ENCODE measurements at regions not wholly inside any gene's neighbourhood (a gene's known extent, or its start where the extent isn't known, plus 50 kb on each side); places are given as distances from the start of the nearest gene placed in this dataset.

DNA sequence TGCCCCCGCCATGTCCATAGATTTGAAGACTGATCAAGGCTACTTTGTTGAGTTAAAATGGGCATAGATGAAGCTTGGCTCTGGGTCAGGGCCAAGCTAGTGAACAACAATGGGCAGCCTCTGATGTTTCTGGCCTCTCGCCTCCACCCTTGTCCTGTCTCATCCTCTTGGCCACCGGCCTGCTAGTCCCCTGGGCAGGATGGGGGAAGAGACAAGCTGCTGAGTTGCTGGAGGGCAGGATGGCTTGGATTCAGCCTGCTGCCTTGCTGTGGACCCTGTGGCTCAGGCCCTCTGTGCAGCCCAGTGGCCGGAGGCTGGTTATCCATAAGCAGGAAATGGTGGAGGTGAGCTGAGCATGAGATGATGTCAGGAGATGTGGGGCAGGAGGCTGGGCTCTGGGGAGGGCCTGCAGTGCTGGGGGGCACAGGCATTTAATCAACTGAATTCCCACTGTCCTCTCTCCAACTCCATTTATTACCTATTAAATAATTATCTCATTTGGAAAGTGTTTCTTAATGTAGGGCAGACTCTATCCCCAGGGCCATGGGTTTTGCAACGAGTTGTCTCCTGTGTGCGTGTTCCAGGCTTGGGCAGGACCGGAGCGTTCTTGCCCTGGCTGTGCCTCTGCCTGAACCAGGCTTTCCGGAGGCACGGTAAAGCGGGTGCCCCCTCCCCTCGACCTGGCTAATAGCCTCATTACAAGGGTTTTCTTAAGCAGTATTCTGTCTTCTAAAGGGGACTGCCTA lies 122.9 kb downstream of the GLI2 start:
- no peak overlapping the region for H2AFZ ChIP-seq (ENCODE audit: low read depth, low read length)
- H2BK12ac ChIP-seq (ENCODE audit: low read length in 2 of 2): peak overlapping the region; percentile 48 to 79
- H3K9ac ChIP-seq (ENCODE audit: low read length): no peak overlapping the region
- H3K4me3 ChIP-seq (ENCODE audit: insufficient read depth in 1 of 2, low read depth in 1 of 2, low read length in 2 of 2): no peak overlapping the region
- H2BK15ac ChIP-seq (ENCODE audit: low read depth, poor library complexity, severe bottlenecking): no peak overlapping the region
- no peak overlapping the region for H2BK5ac ChIP-seq (ENCODE audit: low read depth, low read length, poor library complexity, severe bottlenecking)
- H4K8ac ChIP-seq (ENCODE audit: low read length): no peak overlapping the region
- H3K4ac ChIP-seq (ENCODE audit: low read depth in 1 of 2, low read length in 2 of 2): peak overlapping the region in 1 of 2 experiments; percentile 37
- no peaks in the 10 kb centered on the region for H3K27me3 ChIP-seq (ENCODE audit: control insufficient read depth in 1 of 2, insufficient read depth in 1 of 2, low read length in 2 of 2)
- DNase-seq: no peak
- peaks cover 0 to 11% of the 10 kb centered on the region in 2 experiments for H3K36me3 ChIP-seq (ENCODE audit: control insufficient read depth in 1 of 2, insufficient read depth in 2 of 2, low read depth in 1 of 2, low read length in 2 of 2)
- no peak overlapping the region for H3K27ac ChIP-seq (ENCODE audit: low read length, poor library complexity, severe bottlenecking)
- H3K14ac ChIP-seq (ENCODE audit: low read length in 2 of 2): peak overlapping the region in 1 of 2 experiments; percentile 5
- H3K4me2 ChIP-seq (ENCODE audit: low read length, poor library complexity, severe bottlenecking): no peak overlapping the region
- H3K4me1 ChIP-seq (ENCODE audit: control insufficient read depth, insufficient read depth, low read depth, low read length): peaks cover 35% of the 10 kb centered on the region
- H3K23ac ChIP-seq (ENCODE audit: low read length in 2 of 2): no peak overlapping the region
- no peak overlapping the region for H2BK120ac ChIP-seq (ENCODE audit: low read depth, low read length)
- H3K18ac ChIP-seq (ENCODE audit: low read depth in 1 of 2, low read length in 2 of 2): peak overlapping the region in 1 of 2 experiments; percentile 49
- H2AK5ac ChIP-seq (ENCODE audit: low read length, severe bottlenecking): no peak overlapping the region
- no peaks in the 10 kb centered on the region for H3K9me3 ChIP-seq (ENCODE audit: control insufficient read depth, low read length)
- H3K79me1 ChIP-seq (replicated peaks; ENCODE audit: low read length, poor library complexity, severe bottlenecking): peaks cover 24% of the 10 kb centered on the region
- peak overlapping the region; percentile 79 for H4K91ac ChIP-seq (ENCODE audit: low read length)
- 87% methylated on average over 12 of the region's 12 CpGs for WGBS

DNA sequence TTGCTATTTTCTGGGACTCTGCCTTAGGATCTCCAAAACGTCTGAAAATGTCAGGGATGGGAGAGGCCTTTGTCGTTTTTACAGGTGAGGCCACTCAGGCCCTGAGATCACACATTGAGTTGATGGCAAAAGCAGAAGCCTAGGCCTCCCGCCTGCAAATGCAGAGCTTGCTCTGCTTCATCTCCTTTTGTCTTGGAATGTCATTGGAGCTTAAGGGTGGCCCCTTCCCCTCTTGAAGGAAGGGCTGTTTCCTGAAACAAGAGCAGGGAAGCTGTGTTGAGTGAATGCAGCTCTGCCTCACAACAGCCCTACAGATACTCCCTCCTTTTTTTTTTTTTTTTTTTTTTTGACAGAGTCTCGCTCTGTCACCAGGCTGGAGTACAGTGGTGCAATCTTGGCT lies 123.5 kb downstream of the GLI2 start:
- Histone ChIP-seq H3K14ac (ENCODE audit: low read length in 2 of 2) (no peak overlapping the region), H2BK5ac (ENCODE audit: low read depth, low read length, poor library complexity, severe bottlenecking) (no peak overlapping the region), H3K4me2 (ENCODE audit: low read length, poor library complexity, severe bottlenecking) (no peak overlapping the region), H3K9ac (ENCODE audit: low read length) (no peak overlapping the region), H2AK5ac (ENCODE audit: low read length, severe bottlenecking) (no peak overlapping the region), H3K4ac (ENCODE audit: low read depth in 1 of 2, low read length in 2 of 2) (no peak overlapping the region), H3K4me3 (ENCODE audit: insufficient read depth in 1 of 2, low read depth in 1 of 2, low read length in 2 of 2) (no peak overlapping the region), H2BK15ac (ENCODE audit: low read depth, poor library complexity, severe bottlenecking) (no peak overlapping the region), H2AFZ (ENCODE audit: low read depth, low read length) (no peak overlapping the region), H3K79me1 (replicated peaks; ENCODE audit: low read length, poor library complexity, severe bottlenecking) (peaks cover 25% of the 10 kb centered on the region), H3K36me3 (ENCODE audit: control insufficient read depth in 1 of 2, insufficient read depth in 2 of 2, low read depth in 1 of 2, low read length in 2 of 2) (peaks cover 0 to 11% of the 10 kb centered on the region in 2 experiments), H3K18ac (ENCODE audit: low read depth in 1 of 2, low read length in 2 of 2) (no peak overlapping the region), H2BK120ac (ENCODE audit: low read depth, low read length) (no peak overlapping the region), H4K8ac (ENCODE audit: low read length) (no peak overlapping the region), H3K23ac (ENCODE audit: low read length in 2 of 2) (no peak overlapping the region), H3K27me3 (ENCODE audit: control insufficient read depth in 1 of 2, insufficient read depth in 1 of 2, low read length in 2 of 2) (no peaks in the 10 kb centered on the region), H2BK12ac (ENCODE audit: low read length in 2 of 2) (no peak overlapping the region), H3K4me1 (ENCODE audit: control insufficient read depth, insufficient read depth, low read depth, low read length) (peaks cover 41% of the 10 kb centered on the region), H4K91ac (ENCODE audit: low read length) (no peak overlapping the region), H3K27ac (ENCODE audit: low read length, poor library complexity, severe bottlenecking) (no peak overlapping the region), H3K9me3 (ENCODE audit: control insufficient read depth, low read length) (no peaks in the 10 kb centered on the region)
- 34% methylated on average over 3 of the region's 4 CpGs for WGBS
- DNase-seq: no peak

DNA sequence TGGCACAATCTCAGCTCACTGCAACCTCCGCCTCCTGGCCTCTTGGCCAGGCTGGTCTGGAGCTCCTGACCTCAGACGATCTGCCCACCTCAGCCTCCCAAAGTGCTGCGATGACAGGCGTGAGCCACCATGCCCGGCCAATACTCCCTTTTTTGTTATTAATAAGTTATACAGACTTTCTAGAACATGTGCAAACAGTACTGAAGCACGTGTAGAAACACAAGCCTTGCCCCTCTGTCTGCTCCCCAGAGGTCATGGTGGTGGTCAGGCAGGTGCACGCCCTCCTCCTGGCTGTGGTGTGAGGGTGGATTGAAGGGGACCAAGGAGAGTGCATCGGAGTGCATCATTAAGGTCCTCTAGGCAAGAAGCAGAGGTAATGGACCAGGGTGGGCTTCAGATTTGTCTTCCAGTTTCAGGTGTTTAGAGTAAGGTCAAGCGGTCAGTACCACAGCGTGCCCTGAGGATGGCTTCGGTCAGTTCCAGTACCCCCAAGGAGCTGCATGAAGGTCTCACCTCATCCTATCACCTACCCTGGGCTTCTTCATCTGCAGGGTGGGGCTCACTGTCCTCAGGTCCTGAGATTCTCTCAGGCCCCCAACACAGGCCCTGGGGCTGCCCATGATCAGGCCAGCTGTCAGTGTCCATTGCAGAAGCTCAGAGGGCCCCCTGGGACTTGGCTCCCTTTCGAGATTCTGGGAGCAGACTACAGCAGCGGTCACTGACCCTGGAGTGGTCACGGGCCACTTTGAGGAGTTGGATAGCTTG lies 124.3 kb downstream of the GLI2 start:
- Histone ChIP-seq H4K8ac (ENCODE audit: low read length) (no peak overlapping the region), H2BK5ac (ENCODE audit: low read depth, low read length, poor library complexity, severe bottlenecking) (no peak overlapping the region), H3K23ac (ENCODE audit: low read length in 2 of 2) (peak overlapping the region in 1 of 2 experiments; percentile 63), H3K14ac (ENCODE audit: low read length in 2 of 2) (no peak overlapping the region), H3K4me3 (ENCODE audit: insufficient read depth in 1 of 2, low read depth in 1 of 2, low read length in 2 of 2) (no peak overlapping the region), H2BK120ac (ENCODE audit: low read depth, low read length) (no peak overlapping the region), H4K91ac (ENCODE audit: low read length) (peak overlapping the region; percentile 18), H2AFZ (ENCODE audit: low read depth, low read length) (no peak overlapping the region), H3K27ac (ENCODE audit: low read length, poor library complexity, severe bottlenecking) (no peak overlapping the region), H3K36me3 (ENCODE audit: control insufficient read depth in 1 of 2, insufficient read depth in 2 of 2, low read depth in 1 of 2, low read length in 2 of 2) (peaks cover 0 to 7% of the 10 kb centered on the region in 2 experiments), H2BK12ac (ENCODE audit: low read length in 2 of 2) (no peak overlapping the region), H3K18ac (ENCODE audit: low read depth in 1 of 2, low read length in 2 of 2) (peak overlapping the region in 1 of 2 experiments; percentile 45), H2BK15ac (ENCODE audit: low read depth, poor library complexity, severe bottlenecking) (no peak overlapping the region), H3K27me3 (ENCODE audit: control insufficient read depth in 1 of 2, insufficient read depth in 1 of 2, low read length in 2 of 2) (no peaks in the 10 kb centered on the region), H3K79me1 (replicated peaks; ENCODE audit: low read length, poor library complexity, severe bottlenecking) (peaks cover 27% of the 10 kb centered on the region), H3K9ac (ENCODE audit: low read length) (no peak overlapping the region), H2AK5ac (ENCODE audit: low read length, severe bottlenecking) (no peak overlapping the region), H3K9me3 (ENCODE audit: control insufficient read depth, low read length) (no peaks in the 10 kb centered on the region), H3K4me2 (ENCODE audit: low read length, poor library complexity, severe bottlenecking) (no peak overlapping the region), H3K4me1 (ENCODE audit: control insufficient read depth, insufficient read depth, low read depth, low read length) (peaks cover 41% of the 10 kb centered on the region), H3K4ac (ENCODE audit: low read depth in 1 of 2, low read length in 2 of 2) (no peak overlapping the region)
- DNase-seq: no peak
- 97% methylated on average over 13 of the region's 14 CpGs for WGBS

DNA sequence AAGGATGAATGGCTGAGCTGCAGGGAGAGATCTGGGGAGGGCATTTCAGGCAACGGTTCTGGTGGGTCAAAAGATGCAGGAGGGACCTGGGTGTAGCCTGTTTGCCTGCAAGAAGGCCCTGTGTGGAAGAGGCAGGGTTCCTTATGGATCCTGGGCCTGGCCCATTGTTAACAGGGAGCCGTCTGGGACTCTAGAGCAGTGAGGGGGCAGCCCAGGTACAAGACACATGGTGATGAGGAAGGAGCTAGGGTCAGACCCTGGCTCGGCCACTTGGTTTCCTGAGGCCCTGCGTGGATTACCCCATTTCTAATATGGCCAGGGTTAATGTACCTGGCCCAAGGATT lies 124.9 kb downstream of the GLI2 start:
- Histone ChIP-seq H3K23ac (ENCODE audit: low read length in 2 of 2) (no peak overlapping the region), H2BK120ac (ENCODE audit: low read depth, low read length) (no peak overlapping the region), H3K36me3 (ENCODE audit: control insufficient read depth in 1 of 2, insufficient read depth in 2 of 2, low read depth in 1 of 2, low read length in 2 of 2) (peaks cover 0 to 7% of the 10 kb centered on the region in 2 experiments), H3K4me3 (ENCODE audit: insufficient read depth in 1 of 2, low read depth in 1 of 2, low read length in 2 of 2) (no peak overlapping the region), H3K9ac (ENCODE audit: low read length) (no peak overlapping the region), H3K4me1 (ENCODE audit: control insufficient read depth, insufficient read depth, low read depth, low read length) (peaks cover 45% of the 10 kb centered on the region), H2BK15ac (ENCODE audit: low read depth, poor library complexity, severe bottlenecking) (no peak overlapping the region), H3K14ac (ENCODE audit: low read length in 2 of 2) (no peak overlapping the region), H2BK12ac (ENCODE audit: low read length in 2 of 2) (peak overlapping the region in 1 of 2 experiments; percentile 21), H3K27me3 (ENCODE audit: control insufficient read depth in 1 of 2, insufficient read depth in 1 of 2, low read length in 2 of 2) (no peaks in the 10 kb centered on the region), H3K27ac (ENCODE audit: low read length, poor library complexity, severe bottlenecking) (no peak overlapping the region), H3K79me1 (replicated peaks; ENCODE audit: low read length, poor library complexity, severe bottlenecking) (peaks cover 29% of the 10 kb centered on the region), H4K8ac (ENCODE audit: low read length) (no peak overlapping the region), H2AFZ (ENCODE audit: low read depth, low read length) (no peak overlapping the region), H2BK5ac (ENCODE audit: low read depth, low read length, poor library complexity, severe bottlenecking) (no peak overlapping the region), H4K91ac (ENCODE audit: low read length) (no peak overlapping the region), H3K9me3 (ENCODE audit: control insufficient read depth, low read length) (no peaks in the 10 kb centered on the region), H3K4me2 (ENCODE audit: low read length, poor library complexity, severe bottlenecking) (no peak overlapping the region), H2AK5ac (ENCODE audit: low read length, severe bottlenecking) (no peak overlapping the region), H3K4ac (ENCODE audit: low read depth in 1 of 2, low read length in 2 of 2) (no peak overlapping the region), H3K18ac (ENCODE audit: low read depth in 1 of 2, low read length in 2 of 2) (peak overlapping the region; percentile 18 to 45)
- no peak for DNase-seq
- WGBS: 98% methylated on average over 4 of the region's 4 CpGs

All from mesenchymal stem cell (in vitro differentiated cells and primary cell).